Parathyroid adenoma (tissue), 2 donors: ENCODE measurements at regions not wholly inside any gene's neighbourhood (a gene's known extent, or its start where the extent isn't known, plus 50 kb on each side); places are given as distances from the start of the nearest gene placed in this dataset.

Experiments
- H2AFZ ChIP-seq: fragments of 300-600 bp; sonication (generic); one replicate; pipeline ENCODE4 v1.7.0; 2017; ENCODE audit warnings: antibody characterized with exemption, mild to moderate bottlenecking
- H3K27ac ChIP-seq: fragments of 300-600 bp; sonication (generic); one replicate; pipeline ENCODE4 v1.7.0; 2017
- H3K27me3 ChIP-seq: fragments of 300-600 bp; sonication (generic); one replicate; pipeline ENCODE4 v1.7.0; 2017; ENCODE audit warnings: low read length; ENCODE audit not compliant: control insufficient read depth, insufficient read depth
- H3K36me3 ChIP-seq: fragments of 300-600 bp; sonication (generic); one replicate; pipeline ENCODE4 v1.7.0; 2017; ENCODE audit warnings: low read length; ENCODE audit not compliant: control insufficient read depth, insufficient read depth
- H3K4me1 ChIP-seq: fragments of 300-600 bp; sonication (generic); one replicate; pipeline ENCODE4 v1.7.0; 2017; ENCODE audit warnings: control low read depth
- H3K4me2 ChIP-seq: fragments of 300-600 bp; sonication (generic); one replicate; pipeline ENCODE4 v1.7.0; 2017; ENCODE audit warnings: low read length
- H3K4me3 ChIP-seq: fragments of 300-600 bp; sonication (generic); one replicate; pipeline ENCODE4 v1.7.0; 2017; ENCODE audit warnings: low read depth, low read length
- H3K79me2 ChIP-seq: fragments of 300-600 bp; sonication (generic); one replicate; pipeline ENCODE4 v1.7.0; 2017; ENCODE audit warnings: control low read depth
- H3K9ac ChIP-seq: fragments of 300-600 bp; sonication (generic); one replicate; pipeline ENCODE4 v1.7.0; 2017; ENCODE audit warnings: mild to moderate bottlenecking
- H3K9me3 ChIP-seq: fragments of 300-600 bp; sonication (generic); one replicate; pipeline ENCODE4 v1.7.0; 2017; ENCODE audit warnings: low read length; ENCODE audit not compliant: control insufficient read depth
- CTCF ChIP-seq: fragments of 300-600 bp; sonication (generic); IDR thresholded peaks from one replicate; pipeline ENCODE4 v1.7.0; 2017; ENCODE audit warnings: antibody characterized with exemption, mild to moderate bottlenecking
- donor health status: primary hyperparathyroidism.

- no peak overlapping the region for H3K4me2 ChIP-seq
- no peaks in the 10 kb centered on the region for H3K9me3 ChIP-seq
- H2AFZ ChIP-seq, result no peak overlapping the region
- no peak overlapping the region for H3K9ac ChIP-seq
- no peaks in the 10 kb centered on the region for H3K27me3 ChIP-seq
- H3K36me3 ChIP-seq, result no peaks in the 10 kb centered on the region
- peaks cover 5% of the 10 kb centered on the region for H3K4me1 ChIP-seq
- no peak overlapping the region for H3K27ac ChIP-seq
- TF ChIP-seq CTCF, result no peak
- no peaks in the 10 kb centered on the region for H3K79me2 ChIP-seq
- no peak overlapping the region for H3K4me3 ChIP-seq
Measured at GRCh38 chr5:111585291-111585690, 73.0 kb upstream of the STARD4 start.

GRCh38 chr5:111584651-111585050 lies 72.3 kb upstream of the STARD4 start:
- no peak overlapping the region for H3K4me3 ChIP-seq
- no peaks in the 10 kb centered on the region for H3K36me3 ChIP-seq
- H3K4me2 ChIP-seq, result no peak overlapping the region
- no peak for TF ChIP-seq CTCF
- H3K4me1 ChIP-seq, result peaks cover 5% of the 10 kb centered on the region
- H3K79me2 ChIP-seq, result no peaks in the 10 kb centered on the region
- H2AFZ ChIP-seq, result no peak overlapping the region
- H3K27ac ChIP-seq, result no peak overlapping the region
- no peaks in the 10 kb centered on the region for H3K27me3 ChIP-seq
- H3K9me3 ChIP-seq, result no peaks in the 10 kb centered on the region
- H3K9ac ChIP-seq, result no peak overlapping the region

GRCh38 chr5:111583758-111584203 lies 71.4 kb upstream of the STARD4 start:
- H3K4me3 ChIP-seq, result no peak overlapping the region
- no peak overlapping the region for H3K9ac ChIP-seq
- no peaks in the 10 kb centered on the region for H3K9me3 ChIP-seq
- no peak for TF ChIP-seq CTCF
- no peaks in the 10 kb centered on the region for H3K36me3 ChIP-seq
- H3K79me2 ChIP-seq, result no peaks in the 10 kb centered on the region
- no peak overlapping the region for H3K4me2 ChIP-seq
- H3K27ac ChIP-seq, result no peak overlapping the region
- no peak overlapping the region for H2AFZ ChIP-seq
- H3K27me3 ChIP-seq, result no peaks in the 10 kb centered on the region
- peaks cover 5% of the 10 kb centered on the region for H3K4me1 ChIP-seq

GRCh38 chr5:111582993-111583601 lies 70.8 kb upstream of the STARD4 start:
- H3K9ac ChIP-seq, result no peak overlapping the region
- H2AFZ ChIP-seq, result no peak overlapping the region
- no peaks in the 10 kb centered on the region for H3K79me2 ChIP-seq
- no peaks in the 10 kb centered on the region for H3K36me3 ChIP-seq
- no peak overlapping the region for H3K27ac ChIP-seq
- TF ChIP-seq CTCF, result no peak
- H3K4me2 ChIP-seq, result no peak overlapping the region
- peaks cover 5% of the 10 kb centered on the region for H3K4me1 ChIP-seq
- no peaks in the 10 kb centered on the region for H3K9me3 ChIP-seq
- H3K27me3 ChIP-seq, result no peaks in the 10 kb centered on the region
- H3K4me3 ChIP-seq, result no peak overlapping the region

- H3K36me3 ChIP-seq, result no peaks in the 10 kb centered on the region
- no peaks in the 10 kb centered on the region for H3K27me3 ChIP-seq
- no peaks in the 10 kb centered on the region for H3K79me2 ChIP-seq
- H2AFZ ChIP-seq, result no peak overlapping the region
- H3K27ac ChIP-seq, result no peak overlapping the region
- H3K9ac ChIP-seq, result no peak overlapping the region
- H3K9me3 ChIP-seq, result no peaks in the 10 kb centered on the region
- H3K4me1 ChIP-seq, result peaks cover 5% of the 10 kb centered on the region
- no peak overlapping the region for H3K4me3 ChIP-seq
- H3K4me2 ChIP-seq, result no peak overlapping the region
- TF ChIP-seq CTCF, result no peak
Measured at GRCh38 chr5:111582451-111582850, 70.1 kb upstream of the STARD4 start.
